GM12865 (cell line): ENCODE measurements at regions not wholly inside any gene's neighbourhood (a gene's known extent, or its start where the extent isn't known, plus 50 kb on each side); places are given as distances from the start of the nearest gene placed in this dataset.

ENCODE experiments used
- DNase-seq: peaks from one replicate; pipeline ENCODE4 v3.0.0; 2010; ENCODE audit warnings: low read depth
- H3K4me3 ChIP-seq: 2 replicates; pipeline ENCODE4 v1.5.1; 2011; ENCODE audit warnings: mild to moderate bottlenecking, low read depth, low read length, control low read depth
- CTCF ChIP-seq: IDR thresholded peaks from 2 replicates; pipeline ENCODE4 v1.5.1; 2011; ENCODE audit warnings: low read length, control low read depth, low read depth, inconsistent platforms; ENCODE audit not compliant: insufficient read depth; ENCODE audit errors: missing control alignments

GRCh38 chr15:70492240-70493177 is 270.8 kb downstream of the UACA start:
- peak; percentile 90 for DNase-seq
- peak overlapping the region; percentile 33 for H3K4me3 ChIP-seq

GRCh38 chr15:70491641-70492040 is 271.7 kb downstream of the UACA start:
- DNase-seq, result no peak
- no peak for TF ChIP-seq CTCF
- H3K4me3 ChIP-seq, result no peak overlapping the region; the same call in 1 of the 2 replicates

More at GRCh38 chr15:70492240-70493177, 270.8 kb downstream of the UACA start:
- TF ChIP-seq CTCF, result no peak

- peak; percentile 66 for DNase-seq
- TF ChIP-seq CTCF, result no peak
- H3K4me3 ChIP-seq, result no peak overlapping the region
Observed at GRCh38 chr15:70491201-70491621, 272.1 kb downstream of the UACA start.

GRCh38 chr15:70490838-70491155 is 272.6 kb downstream of the UACA start:
- no peak overlapping the region for H3K4me3 ChIP-seq
- no peak for DNase-seq
- TF ChIP-seq CTCF, result no peak

GRCh38 chr15:70490148-70490837 is 273.1 kb downstream of the UACA start:
- no peak for DNase-seq
- TF ChIP-seq CTCF, result no peak
- H3K4me3 ChIP-seq, result no peak overlapping the region

GRCh38 chr15:70488941-70489848 is 274.2 kb downstream of the UACA start:
- no peak overlapping the region for H3K4me3 ChIP-seq
- TF ChIP-seq CTCF, result no peak
- no peak for DNase-seq
